GM21423 (cell line): ENCODE measurements at regions not wholly inside any gene's neighbourhood (a gene's known extent, or its start where the extent isn't known, plus 50 kb on each side); places are given as distances from the start of the nearest gene placed in this dataset.

Experiments
- ATAC-seq: cut with Tn5 transposase; IDR thresholded peaks from one replicate; pipeline ENCODE4 v1.9.1; 2021; ENCODE audit warnings: mild to moderate bottlenecking, moderate library complexity; ENCODE audit not compliant: unreplicated experiment

GRCh38 chr12:87795555-87795954 is 233.6 kb downstream of the C12orf50 start:
- no peak for ATAC-seq

- no peak for ATAC-seq
These were observed 234.3 kb downstream of the C12orf50 start for GRCh38 chr12:87794854-87795253.

- no peak for ATAC-seq
These were observed 236.1 kb downstream of the C12orf50 start for GRCh38 chr12:87793131-87793530.

- no peak for ATAC-seq
These were observed 244.9 kb downstream of the C12orf50 start for GRCh38 chr12:87784350-87784749.

GRCh38 chr12:87783467-87783866 is 245.7 kb downstream of the C12orf50 start:
- ATAC-seq = no peak

GRCh38 chr12:87782838-87783237 is 246.4 kb downstream of the C12orf50 start:
- no peak for ATAC-seq

- no peak for ATAC-seq
These were observed 249.2 kb downstream of the C12orf50 start for GRCh38 chr12:87779858-87780498.

- ATAC-seq = no peak
These were observed 250.2 kb downstream of the C12orf50 start for GRCh38 chr12:87779016-87779415.

GRCh38 chr12:87778065-87778464 is 251.1 kb downstream of the C12orf50 start:
- ATAC-seq = no peak

- no peak for ATAC-seq
These were observed 253.4 kb downstream of the C12orf50 start for GRCh38 chr12:87775784-87776183.

GRCh38 chr12:87775051-87775450 is 254.2 kb downstream of the C12orf50 start:
- ATAC-seq = no peak

- ATAC-seq = no peak
These were observed 256.8 kb downstream of the C12orf50 start for GRCh38 chr12:87772401-87772800.

GRCh38 chr12:87768501-87769287 is 260.5 kb downstream of the C12orf50 start:
- no peak for ATAC-seq

GRCh38 chr12:87766044-87766443 is 263.2 kb downstream of the C12orf50 start:
- ATAC-seq = no peak

GRCh38 chr12:87760943-87761342 is 268.3 kb downstream of the C12orf50 start:
- ATAC-seq = no peak

- ATAC-seq = no peak
These were observed 270.9 kb downstream of the C12orf50 start for GRCh38 chr12:87758271-87758670.

- ATAC-seq = no peak
These were observed 272.5 kb downstream of the C12orf50 start for GRCh38 chr12:87756721-87757120.

GRCh38 chr12:87756111-87756510 is 273.1 kb downstream of the C12orf50 start:
- no peak for ATAC-seq

- ATAC-seq = no peak
These were observed 300.1 kb downstream of the C12orf50 start for GRCh38 chr12:87728931-87729593.

GRCh38 chr12:87720967-87721366 is 308.2 kb downstream of the C12orf50 start:
- no peak for ATAC-seq

- ATAC-seq = no peak
These were observed 324.8 kb downstream of the C12orf50 start for GRCh38 chr12:87704374-87704773.

- ATAC-seq = no peak
These were observed 338.9 kb downstream of the C12orf50 start for GRCh38 chr12:87690236-87690810.
